K562 (cell line): ENCODE measurements at regions not wholly inside any gene's neighbourhood (a gene's known extent, or its start where the extent isn't known, plus 50 kb on each side); places are given as distances from the start of the nearest gene placed in this dataset.

Experiments used
- EP300 ChIP-seq: IDR thresholded peaks from 2 replicates; pipeline ENCODE4 v1.6.1; 2012; ENCODE audit warnings: low read length, improper control_type of control experiment
- FOXM1 ChIP-seq, 2 experiments: fragments of 450-650 bp in 1 of 2; sonication (generic) in 1 of 2; formaldehyde crosslinking in 1 of 2; IDR thresholded peaks; 2 replicates each; pipeline versions ENCODE4 v1.6.1 to v1.9.0; 2017 to 2022; ENCODE audit warnings: low read depth in 2 of 2, mild to moderate bottlenecking in 2 of 2, missing genetic modification reagents in 1 of 2, moderate library complexity in 1 of 2
- MAZ ChIP-seq, 2 experiments: fragments of 450-650 bp in 1 of 2; sonication (generic) in 1 of 2; formaldehyde crosslinking; IDR thresholded peaks in 1 of 2; conservative IDR thresholded peaks in 1 of 2; 2 replicates each; pipeline versions ENCODE4 v1.4.0 to v1.5.0; 2020; ENCODE audit warnings: mild to moderate bottlenecking in 1 of 2, missing genetic modification reagents in 1 of 2
- SMC3 ChIP-seq: conservative IDR thresholded peaks from 2 replicates; pipeline ENCODE4 v1.6.1; 2011; ENCODE audit warnings: low read depth, low read length, improper control_type of control experiment; ENCODE audit not compliant: insufficient read depth
- SP1 ChIP-seq: sonication (generic); formaldehyde crosslinking; IDR thresholded peaks from 2 replicates; pipeline ENCODE4 v1.8.1; 2022; ENCODE audit warnings: mild to moderate bottlenecking, missing genetic modification reagents

GRCh38 chr13:78129823-78130222 is 211.2 kb upstream of the EDNRB start:
- TF ChIP-seq SMC3 = no peak
- no peak for TF ChIP-seq SP1
- no peak for TF ChIP-seq FOXM1 (IDR thresholded peaks at IDR 0.05; ENCODE audit: low read depth)
- no peak for TF ChIP-seq FOXM1 (CRISPR knock-in tag; IDR thresholded peaks at IDR 0.05; ENCODE audit: low read depth)
- TF ChIP-seq MAZ (CRISPR knock-in tag; conservative IDR thresholded peaks at IDR 0.05 in 1 of 2, IDR thresholded peaks at IDR 0.05 in 1 of 2) = no peak
- no peak for TF ChIP-seq EP300
